Psoas muscle (tissue), 7 donors: ENCODE measurements at regions not wholly inside any gene's neighbourhood (a gene's known extent, or its start where the extent isn't known, plus 50 kb on each side); places are given as distances from the start of the nearest gene placed in this dataset.

ENCODE experiments used
- ATAC-seq, 4 donors: fragments of 200-7000 bp; cut with Tn5 transposase; one replicate each; pipeline ENCODE4 v1.9.1; 2020; ENCODE audit warnings: moderate library complexity in 3 of 4, mild to moderate bottlenecking in 2 of 4
- DNase-seq, 2 donors: peaks; one replicate each; pipeline ENCODE4 v3.0.0-alpha.2; 2020
- H3K27ac ChIP-seq: fragments of 200-600 bp; one replicate; pipeline ENCODE4 v1.8.0; 2022
- H3K27me3 ChIP-seq, 3 donors: fragments of 200-600 bp in 1 of 3; one replicate each; pipeline versions ENCODE4 v1.6.1 to v1.8.0; 2013 to 2022; ENCODE audit warnings: low read length in 2 of 3, mild to moderate bottlenecking in 2 of 3, moderate library complexity in 1 of 3; ENCODE audit not compliant: insufficient read depth in 3 of 3
- H3K36me3 ChIP-seq, 2 donors: fragments of 200-600 bp in 1 of 2; one replicate each; pipeline versions ENCODE4 v1.6.1 to v1.8.0; 2013 to 2022; ENCODE audit warnings: low read depth in 1 of 2, mild to moderate bottlenecking in 1 of 2, moderate library complexity in 1 of 2; ENCODE audit not compliant: insufficient read depth in 1 of 2
- H3K4me1 ChIP-seq: fragments of 200-600 bp; one replicate; pipeline ENCODE4 v1.8.0; 2022
- H3K4me3 ChIP-seq: fragments of 200-600 bp; one replicate; pipeline ENCODE4 v1.8.0; 2022; ENCODE audit warnings: mild to moderate bottlenecking
- H3K9me3 ChIP-seq: fragments of 200-600 bp; one replicate; pipeline ENCODE4 v1.8.0; 2022
- CTCF ChIP-seq: fragments of 200-600 bp; IDR thresholded peaks from one replicate; pipeline ENCODE4 v1.8.0; 2022; ENCODE audit warnings: antibody characterized with exemption
- WGBS, 3 donors: extraction: QIAGEN DNeasy Blood & Tissue Kit; methylation state at CpG; one replicate each; pipeline versions ENCODE4 v1.1.6 to v1.1.7; 2013; 5-methylcytosine and 5-hydroxymethylcytosine counted together
- intact Hi-C, 2 donors: fragments of 100-400 bp; cut with DNase I; formaldehyde crosslinking; loops; one replicate each; pipeline versions ENCODE4 v1.11.0 to v1.14.2; 2022
- donor health status: healthy with polysubstance abuse.
- donor health status: DM: no; HTN: no; CAD: no; lungs with moderate emphysema.
- donor health status: Bipolar disorder and iron deficiency.
- donor health status: healthy.
- donor health status: DM: yes; HTN: yes; CAD: no.
- donor health status: DM: no; HTN: no; CAD: no.
- donor health status: DM: yes; HTN: yes; CAD: no.

GRCh38 chr3:5270666-5271371 lies 83.3 kb downstream of the EDEM1 start:
- ATAC-seq (no peak), DNase-seq (no peak)
- Histone ChIP-seq H3K9me3 (no peaks in the 10 kb centered on the region), H3K27ac (no peak overlapping the region), H3K36me3 (no peaks in the 10 kb centered on the region), H3K4me1 (no peaks in the 10 kb centered on the region), H3K27me3 (no peaks in the 10 kb centered on the region), H3K4me3 (no peak overlapping the region)
- intact Hi-C loops = no loop called here
- TF ChIP-seq CTCF = no peak
- WGBS, 3 donors = 70 to 78% (median 74%) methylated on average over 9 of the region's 9 CpGs

- TF ChIP-seq CTCF = no peak
- Histone ChIP-seq H3K27me3 (no peaks in the 10 kb centered on the region), H3K36me3 (no peaks in the 10 kb centered on the region), H3K27ac (no peak overlapping the region), H3K4me3 (no peak overlapping the region), H3K9me3 (no peaks in the 10 kb centered on the region), H3K4me1 (no peaks in the 10 kb centered on the region)
- no peak for ATAC-seq
- DNase-seq = no peak
- 92 to 96% (median 94%) methylated on average over 4 of the region's 4 CpGs for WGBS, 3 donors
- intact Hi-C loops = no loop called here
Observed at GRCh38 chr3:5271372-5271683, 83.8 kb downstream of the EDEM1 start.

- H3K4me3 ChIP-seq = no peak overlapping the region
- no peaks in the 10 kb centered on the region for H3K27me3 ChIP-seq
- no peak for TF ChIP-seq CTCF
- no peak overlapping the region for H3K27ac ChIP-seq
- no peak for ATAC-seq
- 69 to 72% (median 71%) methylated on average over 4 of the region's 4 CpGs for WGBS, 3 donors
- H3K9me3 ChIP-seq = no peaks in the 10 kb centered on the region
- no peaks in the 10 kb centered on the region for H3K4me1 ChIP-seq
- no peaks in the 10 kb centered on the region for H3K36me3 ChIP-seq
- no peak for DNase-seq
- intact Hi-C loops = no loop called here
Observed at GRCh38 chr3:5272387-5272786, 84.9 kb downstream of the EDEM1 start.

GRCh38 chr3:5274091-5274490 lies 86.6 kb downstream of the EDEM1 start:
- Histone ChIP-seq H3K4me3 (no peak overlapping the region), H3K4me1 (no peaks in the 10 kb centered on the region), H3K9me3 (no peaks in the 10 kb centered on the region), H3K36me3 (no peaks in the 10 kb centered on the region), H3K27ac (no peak overlapping the region), H3K27me3 (no peaks in the 10 kb centered on the region)
- TF ChIP-seq CTCF = no peak
- no peak for DNase-seq
- WGBS, 3 donors = 27 to 69% (median 57%) methylated on average over 1 of the region's 1 CpG
- intact Hi-C loops = no loop called here
- ATAC-seq = no peak

- H3K4me1 ChIP-seq = no peaks in the 10 kb centered on the region
- H3K27me3 ChIP-seq = no peaks in the 10 kb centered on the region
- 34 to 50% (median 49%) methylated on average over 2 of the region's 2 CpGs for WGBS, 3 donors
- no peak for DNase-seq
- ATAC-seq = no peak
- H3K36me3 ChIP-seq = no peaks in the 10 kb centered on the region
- H3K4me3 ChIP-seq = no peak overlapping the region
- no peaks in the 10 kb centered on the region for H3K9me3 ChIP-seq
- intact Hi-C loops = no loop called here
- TF ChIP-seq CTCF = no peak
- H3K27ac ChIP-seq = no peak overlapping the region
Observed at GRCh38 chr3:5275529-5275928, 88.0 kb downstream of the EDEM1 start.
